IPS DF 6.9 (cell line): ENCODE measurements at regions not wholly inside any gene's neighbourhood (a gene's known extent, or its start where the extent isn't known, plus 50 kb on each side); places are given as distances from the start of the nearest gene placed in this dataset.
A peak's percentile ranks its signal among the peaks of the same experiment; 100 is the strongest.

Source experiments
- DNase-seq: peaks from one replicate; pipeline ENCODE4 v3.0.0-alpha.2; 2013; ENCODE audit warnings: low read depth, low spot score
- H3K27ac ChIP-seq: one replicate; pipeline ENCODE4 v1.5.1; 2013; ENCODE audit warnings: low read length, control low read depth
- H3K27me3 ChIP-seq: 2 replicates; pipeline ENCODE4 v1.6.1; 2013; ENCODE audit warnings: mild to moderate bottlenecking, low read length; ENCODE audit not compliant: control insufficient read depth, insufficient read depth
- H3K36me3 ChIP-seq: 2 replicates; pipeline ENCODE4 v1.6.1; 2013; ENCODE audit warnings: low read length; ENCODE audit not compliant: control insufficient read depth, insufficient read depth
- H3K4me1 ChIP-seq: 2 replicates; pipeline ENCODE4 v1.6.1; 2013; ENCODE audit warnings: low read length; ENCODE audit not compliant: control insufficient read depth, insufficient read depth
- H3K4me3 ChIP-seq: 2 replicates; pipeline ENCODE4 v1.5.1; 2013; ENCODE audit warnings: mild to moderate bottlenecking, low read length
- H3K9me3 ChIP-seq: 2 replicates; pipeline ENCODE4 v1.6.1; 2013; ENCODE audit warnings: low read length, inconsistent platforms; ENCODE audit not compliant: control insufficient read depth, insufficient read depth
- WGBS: extraction: QIAGEN DNeasy Blood & Tissue Kit; methylation state at CpG from one replicate; pipeline ENCODE4 v1.1.7; 2013; ENCODE audit warnings: mixed read lengths, missing lambda C conversion rate; ENCODE audit not compliant: insufficient read length, insufficient coverage; 5-methylcytosine and 5-hydroxymethylcytosine counted together

GRCh38 chr16:77570574-77570973, 135.7 kb upstream of the ADAMTS18 start:
- no peak overlapping the region for H3K4me3 ChIP-seq
- no peak overlapping the region for H3K27ac ChIP-seq
- H3K36me3 ChIP-seq, result no peaks in the 10 kb centered on the region
- H3K9me3 ChIP-seq, result no peaks in the 10 kb centered on the region
- H3K27me3 ChIP-seq, result no peaks in the 10 kb centered on the region
- no peaks in the 10 kb centered on the region for H3K4me1 ChIP-seq
- DNase-seq, result no peak
- WGBS, result no CpG with 5 or more reads among the region's 1 CpG

GRCh38 chr16:77571115-77571862, 136.5 kb upstream of the ADAMTS18 start:
- H3K36me3 ChIP-seq, result no peaks in the 10 kb centered on the region
- no peak overlapping the region for H3K4me3 ChIP-seq
- no CpG with 5 or more reads among the region's 4 CpGs for WGBS
- no peak for DNase-seq
- H3K4me1 ChIP-seq, result no peaks in the 10 kb centered on the region
- no peak overlapping the region for H3K27ac ChIP-seq
- no peaks in the 10 kb centered on the region for H3K9me3 ChIP-seq
- H3K27me3 ChIP-seq, result no peaks in the 10 kb centered on the region

- Histone ChIP-seq H3K4me3 (no peak overlapping the region), H3K4me1 (no peaks in the 10 kb centered on the region), H3K27me3 (no peaks in the 10 kb centered on the region), H3K9me3 (no peaks in the 10 kb centered on the region), H3K27ac (no peak overlapping the region), H3K36me3 (no peaks in the 10 kb centered on the region)
- no peak for DNase-seq
- WGBS, result no CpG with 5 or more reads among the region's 13 CpGs
These were observed 140.2 kb upstream of the ADAMTS18 start for GRCh38 chr16:77574867-77575624.

- H3K27me3 ChIP-seq, result no peaks in the 10 kb centered on the region
- WGBS, result no CpG with 5 or more reads among the region's 3 CpGs
- DNase-seq, result no peak
- no peaks in the 10 kb centered on the region for H3K36me3 ChIP-seq
- no peaks in the 10 kb centered on the region for H3K9me3 ChIP-seq
- H3K27ac ChIP-seq, result no peak overlapping the region
- no peaks in the 10 kb centered on the region for H3K4me1 ChIP-seq
- no peak overlapping the region for H3K4me3 ChIP-seq
These were observed 142.9 kb upstream of the NUDT7 start for GRCh38 chr16:77579351-77579891.

DNA sequence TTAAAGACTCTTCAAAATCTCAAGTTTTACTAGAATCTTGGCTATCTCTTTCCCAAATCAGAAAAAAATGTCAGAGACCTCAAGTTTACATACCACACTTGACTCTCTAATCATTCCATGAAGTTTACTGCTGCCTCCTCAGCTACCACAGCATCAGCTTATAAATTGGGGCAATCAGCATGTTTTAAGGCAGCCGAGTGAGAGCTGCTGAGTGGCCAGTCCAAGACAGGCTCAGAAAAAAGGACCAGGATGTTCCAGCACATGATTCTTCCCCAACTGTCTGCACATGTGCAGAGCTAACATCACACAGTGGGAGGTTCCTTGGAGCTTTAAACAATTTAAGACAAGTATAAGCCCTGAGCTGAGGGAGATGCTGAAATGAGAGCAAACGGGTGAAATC, 140.6 kb upstream of the NUDT7 start:
- H3K36me3 ChIP-seq, result no peaks in the 10 kb centered on the region
- no peaks in the 10 kb centered on the region for H3K4me1 ChIP-seq
- H3K4me3 ChIP-seq, result no peak overlapping the region
- DNase-seq, result no peak
- H3K9me3 ChIP-seq, result no peaks in the 10 kb centered on the region
- no peak overlapping the region for H3K27ac ChIP-seq
- no CpG with 5 or more reads among the region's 2 CpGs for WGBS
- H3K27me3 ChIP-seq, result no peaks in the 10 kb centered on the region

GRCh38 chr16:77584205-77584859, 138.0 kb upstream of the NUDT7 start:
- no CpG with 5 or more reads among the region's 7 CpGs for WGBS
- no peaks in the 10 kb centered on the region for H3K36me3 ChIP-seq
- DNase-seq, result peak; percentile 27

GRCh38 chr16:77585379-77586251, 136.7 kb upstream of the NUDT7 start:
- WGBS, result no CpG with 5 or more reads among the region's 16 CpGs
- H3K36me3 ChIP-seq, result no peaks in the 10 kb centered on the region
- no peaks in the 10 kb centered on the region for H3K4me1 ChIP-seq
- DNase-seq, result no peak
- H3K27ac ChIP-seq, result no peak overlapping the region
- H3K27me3 ChIP-seq, result no peaks in the 10 kb centered on the region
- no peaks in the 10 kb centered on the region for H3K9me3 ChIP-seq
- no peak overlapping the region for H3K4me3 ChIP-seq

More at GRCh38 chr16:77584205-77584859, 138.0 kb upstream of the NUDT7 start:
- no peak overlapping the region for H3K27ac ChIP-seq
- H3K9me3 ChIP-seq, result no peaks in the 10 kb centered on the region
- no peaks in the 10 kb centered on the region for H3K4me1 ChIP-seq
- H3K27me3 ChIP-seq, result no peaks in the 10 kb centered on the region
- H3K4me3 ChIP-seq, result no peak overlapping the region

DNA sequence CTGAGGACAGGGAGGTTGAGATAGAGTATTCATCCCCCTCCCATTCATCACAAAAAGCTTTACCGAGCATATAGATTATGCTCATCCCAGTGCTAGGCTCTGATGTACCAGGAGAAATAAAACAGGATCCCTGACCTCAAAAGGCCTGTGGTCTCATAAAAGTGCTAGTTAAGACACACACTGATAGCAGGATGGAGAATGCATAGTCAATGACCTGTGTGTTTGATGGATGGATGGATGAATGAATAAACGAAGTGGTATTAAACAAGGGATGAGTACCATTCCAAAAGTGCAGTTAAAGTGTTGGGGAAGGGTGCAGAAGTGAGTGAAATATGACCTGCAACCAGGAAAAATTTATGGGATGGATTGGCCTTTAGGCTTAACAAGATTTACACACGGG, 133.9 kb upstream of the NUDT7 start:
- no peak overlapping the region for H3K4me3 ChIP-seq
- no peaks in the 10 kb centered on the region for H3K27me3 ChIP-seq
- no peaks in the 10 kb centered on the region for H3K36me3 ChIP-seq
- no peaks in the 10 kb centered on the region for H3K4me1 ChIP-seq
- no CpG with 5 or more reads among the region's 3 CpGs for WGBS
- H3K9me3 ChIP-seq, result no peaks in the 10 kb centered on the region
- no peak for DNase-seq
- no peak overlapping the region for H3K27ac ChIP-seq

GRCh38 chr16:77589071-77589765, 133.1 kb upstream of the NUDT7 start:
- DNase-seq, result no peak
- H3K36me3 ChIP-seq, result no peaks in the 10 kb centered on the region
- H3K9me3 ChIP-seq, result no peaks in the 10 kb centered on the region
- no CpG with 5 or more reads among the region's 10 CpGs for WGBS
- H3K4me1 ChIP-seq, result no peaks in the 10 kb centered on the region
- H3K4me3 ChIP-seq, result no peak overlapping the region
- H3K27me3 ChIP-seq, result no peaks in the 10 kb centered on the region
- H3K27ac ChIP-seq, result no peak overlapping the region
